GM19372 (cell line): ENCODE measurements at regions not wholly inside any gene's neighbourhood (a gene's known extent, or its start where the extent isn't known, plus 50 kb on each side); places are given as distances from the start of the nearest gene placed in this dataset.

Experiments
- ATAC-seq: cut with Tn5 transposase; IDR thresholded peaks from one replicate; pipeline ENCODE4 v1.9.1; 2021; ENCODE audit warnings: mild to moderate bottlenecking, low read depth, moderate library complexity; ENCODE audit not compliant: unreplicated experiment

DNA sequence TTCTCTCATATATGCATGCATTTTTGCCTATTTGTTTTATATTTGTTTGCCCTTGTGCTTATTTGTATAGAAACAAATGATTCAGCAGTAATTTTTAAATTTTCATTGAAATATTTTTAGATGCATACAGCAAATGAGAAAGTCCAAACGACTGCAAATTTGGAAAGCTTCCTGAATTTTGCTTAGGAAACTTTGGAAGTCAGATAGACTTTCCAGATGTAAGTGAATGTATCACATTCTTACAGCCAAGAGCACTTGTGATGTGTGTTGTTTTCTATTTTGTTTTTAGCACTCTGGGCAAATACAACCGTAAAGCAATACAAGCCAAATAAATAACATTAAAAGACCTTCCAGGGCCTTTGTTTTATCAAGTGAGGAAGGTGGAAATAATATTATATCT is 680.8 kb upstream of the CDH8 start:
- no peak for ATAC-seq

DNA sequence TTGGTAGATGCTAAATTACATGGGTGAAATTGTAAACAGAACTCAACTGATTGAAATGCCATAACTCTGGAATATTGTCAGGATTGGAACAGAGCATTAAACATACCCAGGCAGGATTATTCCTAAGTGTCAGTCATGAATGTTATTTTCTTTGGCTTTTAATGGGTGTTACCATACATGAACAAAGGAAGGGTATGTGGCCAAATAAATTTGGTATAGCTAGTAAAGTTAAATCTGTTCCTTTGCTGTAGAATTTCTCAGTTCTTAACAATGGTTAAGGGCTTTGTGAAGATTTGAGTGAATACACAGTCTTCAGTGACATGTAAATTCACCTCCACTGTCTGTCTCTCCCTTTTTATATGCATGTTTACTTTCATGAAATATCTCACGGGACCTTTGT is 679.5 kb upstream of the CDH8 start:
- no peak for ATAC-seq

DNA sequence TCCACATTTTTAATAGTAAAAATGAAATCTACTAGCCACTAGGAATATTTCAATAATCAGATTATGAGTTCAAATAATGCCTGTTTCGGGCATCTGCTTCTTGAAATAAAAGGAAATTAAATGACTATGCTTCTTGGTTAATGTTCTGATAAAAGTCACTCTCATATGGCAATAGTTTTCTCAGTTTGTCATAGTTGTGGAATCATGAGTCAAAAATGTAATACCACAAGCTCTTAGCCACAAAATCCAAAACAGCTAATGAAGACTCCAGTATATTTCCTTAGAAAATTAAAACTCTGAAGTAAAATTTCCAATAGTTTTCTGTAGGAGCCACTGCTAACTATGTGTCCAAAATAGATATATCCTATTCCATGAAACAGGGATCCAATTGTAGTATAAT is 676.3 kb upstream of the CDH8 start:
- no peak for ATAC-seq

DNA sequence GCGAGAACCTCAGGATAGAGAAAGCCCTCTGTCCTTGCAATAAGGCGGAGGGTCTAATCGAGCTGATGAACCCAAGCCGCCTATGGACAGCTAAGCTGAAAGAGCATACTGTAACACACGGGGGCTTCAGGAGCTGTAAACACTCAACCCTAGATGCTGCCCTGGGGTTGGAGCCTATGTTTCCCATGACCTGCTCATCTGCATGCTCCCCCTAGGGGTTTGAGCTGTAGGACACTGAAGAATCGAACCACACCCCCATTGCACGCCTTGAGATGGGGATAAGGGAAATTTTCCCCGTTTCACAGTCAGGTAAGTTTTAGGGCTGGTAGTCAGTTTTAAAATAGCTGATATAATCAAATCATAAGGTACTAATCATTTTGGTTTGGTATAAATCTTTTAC is 675.6 kb upstream of the CDH8 start:
- ATAC-seq = no peak

DNA sequence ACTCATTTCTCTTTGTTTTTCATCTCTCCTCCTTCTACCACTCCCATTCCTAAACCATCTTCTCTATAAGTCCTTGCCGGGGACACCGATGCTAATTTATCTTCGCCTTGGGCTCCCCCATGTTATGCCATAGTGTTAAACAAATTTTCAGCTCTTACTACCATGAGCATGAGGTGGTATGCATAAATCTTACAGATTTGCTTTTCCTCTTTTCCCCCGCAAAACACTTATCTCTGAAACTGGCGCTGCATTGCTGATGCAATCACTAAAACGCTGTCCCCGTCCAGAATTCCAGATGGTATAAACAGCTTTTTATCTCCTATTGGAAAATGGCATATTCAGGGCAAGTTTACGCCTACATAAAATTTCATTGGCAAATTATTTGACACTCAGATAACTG is 673.6 kb upstream of the CDH8 start:
- ATAC-seq = no peak

DNA sequence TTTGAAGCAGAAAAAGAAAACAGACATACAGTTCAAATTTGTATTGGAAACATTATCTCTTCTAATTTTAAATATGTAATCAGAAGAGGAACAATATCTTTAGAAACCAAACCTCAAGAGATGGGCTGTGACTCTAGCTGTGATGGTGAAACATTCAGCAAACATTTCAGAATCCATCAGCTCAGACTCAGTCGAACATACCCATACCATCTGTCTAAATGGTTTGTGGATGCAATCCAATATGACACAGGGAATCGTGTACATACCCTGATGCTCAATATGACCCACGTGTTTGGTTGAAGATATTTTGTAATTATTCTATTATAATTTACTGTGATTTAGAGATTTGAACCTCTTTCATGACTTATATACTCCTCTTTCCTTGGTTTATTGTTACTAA is 665.2 kb upstream of the CDH8 start:
- no peak for ATAC-seq

DNA sequence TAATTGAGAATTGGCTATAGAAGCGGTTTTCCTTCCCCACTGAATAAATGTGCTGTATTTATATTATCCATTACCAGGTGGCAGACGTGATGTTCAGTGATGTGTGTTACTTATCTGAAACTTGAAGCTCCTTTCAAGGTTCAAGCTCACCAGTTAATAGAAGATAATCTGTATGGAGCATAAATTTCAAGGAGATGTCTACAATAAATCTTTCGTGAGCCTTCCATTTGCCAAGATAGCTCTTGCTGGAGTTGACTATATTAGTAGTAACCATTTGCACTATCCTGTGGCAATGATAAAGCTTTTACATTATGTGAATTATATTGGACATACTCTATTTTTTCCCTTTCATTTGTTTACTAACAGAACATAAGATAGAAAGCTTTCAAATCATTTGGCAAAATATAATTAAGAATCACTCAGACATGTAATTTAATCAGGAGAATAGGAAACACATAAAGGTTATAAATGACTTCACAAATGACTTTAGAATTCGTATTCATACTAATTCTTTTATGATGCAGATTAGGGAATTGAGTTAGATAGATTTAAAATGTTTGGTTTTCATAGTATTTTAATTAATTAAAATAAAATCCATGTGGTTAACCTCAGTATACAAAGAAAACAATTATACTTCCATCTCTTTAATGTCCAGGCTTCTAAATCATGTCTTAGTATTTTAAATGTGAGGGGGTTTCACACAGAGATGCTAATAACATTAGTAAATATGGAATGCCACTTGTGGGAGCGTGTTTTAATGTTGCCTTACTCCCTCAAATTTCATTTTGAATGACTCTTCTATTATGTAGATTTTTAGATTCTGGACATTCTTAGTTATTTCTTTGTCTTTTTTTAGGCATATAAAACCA is 664.4 kb upstream of the CDH8 start:
- ATAC-seq = no peak

DNA sequence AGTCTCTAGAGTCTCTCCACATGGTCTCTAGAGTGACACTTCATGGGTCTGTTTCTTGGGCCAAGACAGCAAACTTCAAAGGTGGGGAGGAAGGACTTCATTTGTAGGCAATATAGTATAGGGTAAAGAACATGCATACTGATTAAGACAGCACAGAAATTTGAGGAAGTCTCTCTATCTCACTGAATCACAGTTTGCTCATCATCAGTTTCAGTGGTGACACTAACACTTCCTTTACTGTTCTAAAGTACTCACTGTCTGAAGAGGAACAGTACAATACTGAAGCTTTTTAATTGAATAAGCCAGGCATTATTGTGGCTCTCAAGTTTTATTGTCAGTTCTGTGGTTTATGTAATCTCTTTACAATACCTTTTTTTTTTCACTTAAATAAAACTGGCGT is 656.4 kb upstream of the CDH8 start:
- no peak for ATAC-seq

DNA sequence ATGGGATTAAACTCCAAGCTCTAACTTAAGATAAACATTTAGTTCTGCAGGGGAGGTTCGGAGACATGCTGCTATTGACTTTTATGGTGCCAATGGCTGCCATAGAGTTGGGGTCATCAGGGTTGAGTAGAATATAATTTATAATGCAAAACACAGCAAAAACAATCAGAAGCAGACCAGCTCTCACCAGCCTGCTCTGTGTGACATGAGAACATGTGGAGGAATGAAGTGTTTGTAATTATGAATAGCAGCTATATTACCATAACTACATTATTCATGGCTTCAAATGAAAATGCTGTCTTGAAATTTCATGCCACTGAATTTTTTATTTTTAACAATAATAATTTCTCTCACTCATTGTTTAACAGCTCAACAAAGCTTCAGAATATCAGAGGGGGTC is 645.6 kb upstream of the CDH8 start:
- no peak for ATAC-seq

DNA sequence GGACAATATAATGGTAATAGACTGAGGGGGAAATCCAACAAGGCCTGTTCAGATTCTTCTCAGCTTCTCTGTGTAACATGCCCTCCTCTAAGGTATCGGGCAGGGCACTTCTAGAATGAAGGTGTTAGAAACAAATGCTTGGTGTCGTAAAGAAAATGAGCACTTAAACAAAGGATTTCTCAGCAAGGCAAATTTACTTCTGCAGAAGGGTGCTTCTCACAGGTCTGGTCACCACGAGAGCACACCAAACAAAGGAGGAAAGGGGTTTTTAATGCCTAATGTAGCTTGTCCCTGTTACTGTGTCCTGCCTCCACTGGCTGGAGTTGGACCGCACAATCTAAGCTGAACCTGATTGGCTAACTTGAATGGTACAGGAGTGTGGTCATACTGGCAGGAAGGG is 642.6 kb upstream of the CDH8 start:
- ATAC-seq = no peak

DNA sequence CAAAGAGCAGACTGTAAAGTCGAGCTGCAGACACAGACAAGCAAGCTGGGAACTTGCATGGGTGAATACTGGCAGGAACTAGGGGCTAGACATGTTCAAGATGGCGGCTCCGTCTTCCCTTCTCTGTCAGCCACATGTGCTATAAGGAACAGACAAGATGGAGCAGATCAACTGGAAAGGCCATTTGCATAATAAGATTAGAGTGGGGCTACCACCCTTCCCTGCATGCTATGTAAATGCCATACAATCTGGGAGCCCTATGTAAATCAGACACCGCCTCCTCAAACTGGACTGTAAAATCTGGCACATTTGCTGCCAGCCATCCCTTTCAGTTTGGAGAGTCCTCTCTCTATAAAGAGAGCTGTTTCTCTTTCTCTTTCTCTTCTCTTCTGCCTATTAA is 640.1 kb upstream of the CDH8 start:
- ATAC-seq = no peak

DNA sequence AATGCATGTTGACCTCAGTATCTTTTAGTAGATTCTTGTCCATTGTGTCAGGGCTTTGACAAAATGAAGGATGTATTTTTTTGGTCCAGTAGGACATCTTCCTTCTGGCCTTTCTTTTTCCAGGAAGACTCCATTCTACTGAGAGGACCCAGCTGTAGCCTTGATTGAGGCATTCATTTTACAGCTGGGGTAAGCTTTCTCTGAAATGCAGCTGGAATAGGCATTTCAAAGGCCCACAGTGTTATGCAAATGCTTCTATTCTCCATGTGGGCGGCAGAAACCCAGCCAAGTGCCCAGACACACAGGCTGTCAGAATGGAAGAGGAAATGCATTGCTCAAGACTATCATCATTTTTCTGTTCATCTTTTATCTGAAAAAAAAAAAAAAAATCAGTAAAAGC is 629.0 kb upstream of the CDH8 start:
- ATAC-seq = no peak

DNA sequence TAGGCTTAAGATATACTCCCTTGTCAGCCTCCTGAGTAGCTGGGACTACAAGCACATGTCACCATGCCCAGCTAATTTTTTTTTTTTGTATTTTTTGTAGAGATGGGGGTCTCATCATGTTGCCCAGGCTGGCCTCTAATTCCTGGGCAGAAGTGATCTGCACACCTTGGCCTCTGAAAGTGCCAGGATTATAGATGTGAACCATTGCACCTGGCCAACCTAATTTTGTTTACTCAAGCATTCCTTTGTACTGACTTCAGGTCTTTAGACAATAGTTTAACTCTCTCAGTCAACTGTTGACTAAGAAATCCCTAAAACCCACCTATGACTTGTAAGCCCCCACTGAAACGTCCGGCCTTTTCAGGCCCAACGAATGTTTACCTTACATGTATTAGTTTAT is 628.3 kb upstream of the CDH8 start:
- ATAC-seq = no peak

DNA sequence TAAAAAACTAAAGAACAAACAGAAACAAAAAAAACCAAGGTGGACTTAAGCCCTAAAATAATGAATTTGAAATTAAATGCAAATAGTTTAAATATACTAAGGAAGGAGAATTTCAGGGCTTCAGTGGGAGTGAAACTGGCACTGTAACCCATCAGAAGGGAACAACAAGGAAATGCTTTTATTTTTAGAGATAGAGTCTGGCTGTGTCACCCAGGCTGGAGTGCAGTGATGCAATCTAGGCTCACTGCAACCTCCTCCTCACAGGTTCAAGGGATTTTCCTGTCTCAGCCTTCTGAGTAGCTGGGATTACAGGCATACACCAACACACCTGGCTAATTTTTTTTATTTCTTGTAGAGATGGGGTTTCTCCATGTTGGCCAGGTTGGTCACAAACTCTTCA is 625.2 kb upstream of the CDH8 start:
- ATAC-seq = no peak

DNA sequence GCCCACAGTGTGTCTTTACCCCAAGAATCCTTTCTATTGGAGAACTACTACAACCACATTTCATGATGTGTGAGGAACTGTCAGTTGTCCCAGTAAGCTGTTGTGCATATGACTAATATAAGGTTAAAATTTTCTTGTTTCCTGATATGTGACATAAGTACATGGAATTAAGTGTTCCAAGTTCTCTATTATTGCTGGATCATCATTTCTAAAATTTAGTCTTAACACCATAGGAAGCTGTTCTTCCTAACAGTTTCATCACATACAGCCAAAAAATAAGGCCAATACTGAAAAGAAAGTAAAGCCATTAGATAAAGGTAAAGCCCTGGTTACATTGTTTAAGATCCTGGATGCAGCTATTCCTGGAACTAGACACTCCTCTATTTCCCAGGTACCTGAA is 620.9 kb upstream of the CDH8 start:
- ATAC-seq = no peak

DNA sequence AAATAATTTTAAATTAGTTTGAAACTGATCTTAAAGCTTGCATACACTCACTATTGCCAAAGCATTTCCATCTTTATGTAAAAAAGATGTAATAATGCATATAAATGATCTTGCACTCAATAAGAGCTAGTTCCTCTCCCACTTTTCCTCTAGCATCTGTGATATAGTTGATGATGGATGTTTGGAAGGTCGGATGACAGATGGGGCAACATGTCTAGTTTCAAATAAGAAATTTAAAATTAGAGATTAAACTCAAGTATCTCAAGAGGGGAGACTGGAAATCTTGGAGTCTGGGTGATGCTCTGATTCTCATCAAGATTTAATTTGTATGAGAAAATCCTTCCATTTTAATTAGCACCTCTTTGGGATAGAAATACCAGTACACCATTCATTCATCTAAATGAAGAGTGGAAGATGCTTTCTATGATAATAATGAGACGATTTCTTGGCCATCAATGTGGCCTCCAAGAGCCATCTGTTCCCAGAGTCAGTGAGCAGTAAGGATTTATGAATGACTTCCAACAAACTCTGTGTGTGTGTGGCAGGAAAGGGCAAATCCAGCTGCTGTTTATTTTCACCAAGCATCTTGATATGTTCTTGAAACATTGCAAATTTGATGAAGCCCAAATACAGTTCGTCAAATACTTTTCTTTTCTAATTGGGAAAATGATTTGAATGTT is 616.3 kb upstream of the CDH8 start:
- ATAC-seq = no peak

DNA sequence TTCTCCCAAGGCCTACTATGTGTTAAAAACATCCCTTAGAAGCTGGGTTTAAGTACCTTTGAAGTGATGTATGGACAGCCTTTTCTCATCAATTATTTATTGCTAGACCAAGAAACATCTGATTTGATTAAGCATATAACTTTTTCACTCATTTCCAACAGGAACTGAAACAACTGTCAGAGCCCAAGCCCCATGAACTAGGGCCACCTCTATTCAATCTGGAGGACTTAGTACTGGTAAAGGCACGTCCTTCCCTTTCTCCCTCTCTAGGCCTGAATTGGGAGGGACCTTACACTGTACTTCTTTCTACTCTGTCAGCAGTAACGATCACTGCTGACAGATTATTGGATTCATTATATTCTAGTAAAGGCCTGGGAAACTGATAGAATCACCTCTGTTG is 612.0 kb upstream of the CDH8 start:
- no peak for ATAC-seq

DNA sequence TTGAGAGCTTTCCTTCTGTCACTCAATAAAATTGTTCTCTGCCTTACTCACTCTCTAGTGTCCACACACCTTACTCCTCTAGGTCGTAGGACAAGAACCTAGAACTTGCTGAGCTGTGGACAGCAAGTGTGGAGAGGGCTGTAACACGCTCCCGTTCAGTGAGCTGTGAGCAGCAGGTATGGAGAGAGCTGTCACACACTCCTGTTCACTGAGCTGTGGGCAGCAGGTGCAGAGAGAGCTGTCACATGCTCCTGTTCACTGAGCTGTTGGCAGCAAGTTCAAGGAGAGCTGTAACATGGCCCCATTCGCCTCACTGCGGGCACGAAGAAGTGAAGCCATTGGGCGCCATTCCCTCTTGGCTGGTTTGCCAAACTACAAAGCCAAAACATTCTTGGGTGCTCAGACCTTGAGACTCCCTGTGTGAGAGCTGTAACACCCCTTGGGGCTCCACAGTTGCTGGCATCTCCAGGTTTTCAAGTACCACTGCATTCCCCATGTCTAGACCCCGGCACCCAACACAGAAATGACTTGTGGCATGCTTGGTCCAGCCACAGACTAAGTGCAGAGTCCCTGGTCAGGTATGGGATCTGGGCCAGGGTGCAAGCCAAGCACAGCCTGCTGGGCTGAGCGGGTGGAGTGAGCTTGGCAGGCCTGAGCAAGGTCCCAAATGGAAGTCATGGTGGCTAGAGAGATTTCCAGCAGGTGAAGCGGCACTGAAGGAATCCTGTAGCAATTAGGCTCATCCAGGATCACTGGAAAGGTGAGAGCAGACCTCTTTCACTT is 608.0 kb upstream of the CDH8 start:
- ATAC-seq = no peak

DNA sequence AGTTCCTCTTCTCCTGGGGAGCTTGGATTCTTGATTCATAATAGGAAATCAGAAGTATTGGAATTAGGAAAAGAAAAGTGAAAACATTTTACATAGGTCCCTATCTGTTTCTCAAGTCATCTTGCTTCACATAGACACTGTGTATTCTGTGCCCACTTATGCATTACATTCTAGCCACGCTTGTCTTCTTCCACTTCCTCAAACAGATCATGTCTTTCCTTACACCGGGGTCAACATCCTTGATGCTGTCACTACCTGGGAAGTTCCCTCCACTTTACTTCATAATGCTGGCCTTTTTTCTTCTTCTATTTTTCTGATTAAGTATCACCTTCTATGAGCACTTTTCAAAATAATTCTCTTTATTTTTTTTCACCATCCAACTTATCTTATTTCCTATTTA is 606.4 kb upstream of the CDH8 start:
- ATAC-seq = no peak

DNA sequence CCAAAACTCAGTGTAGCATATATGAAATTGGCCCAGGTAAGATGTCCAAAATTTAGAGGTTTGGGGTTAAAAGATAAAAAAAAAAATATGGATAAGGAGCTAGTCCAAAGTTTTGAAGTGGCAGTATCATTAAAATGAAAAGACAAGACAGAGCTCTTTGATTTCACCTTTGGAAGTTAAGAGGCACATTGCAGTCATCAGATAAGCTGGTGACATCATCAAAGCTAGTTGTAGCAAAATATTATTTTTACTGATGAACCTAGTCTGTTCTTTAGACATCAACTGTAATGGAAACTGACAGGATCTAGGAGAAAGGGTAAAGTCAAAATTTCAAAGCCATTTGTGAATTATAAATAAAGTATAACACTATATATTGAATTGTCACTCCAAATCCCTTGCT is 603.7 kb upstream of the CDH8 start:
- no peak for ATAC-seq
